Left lung (tissue), 4 donors: ENCODE measurements at regions not wholly inside any gene's neighbourhood (a gene's known extent, or its start where the extent isn't known, plus 50 kb on each side); places are given as distances from the start of the nearest gene placed in this dataset.
A peak's percentile ranks its signal among the peaks of the same experiment; 100 is the strongest.

Experiments used
- ATAC-seq: fragments of 200-7000 bp; cut with Tn5 transposase; one replicate; pipeline ENCODE4 v1.9.1; 2020; ENCODE audit warnings: moderate library complexity
- DNase-seq, 4 donors: peaks; one replicate each; pipeline ENCODE4 v3.0.0-alpha.2; 2013 to 2020
- H3K27ac ChIP-seq, 2 donors: fragments of 200-600 bp; sonication (generic) in 1 of 2; one replicate each; pipeline versions ENCODE4 v1.5.0 to v1.8.0; 2020 to 2021
- H3K27me3 ChIP-seq, 2 donors: fragments of 200-600 bp; sonication (generic) in 1 of 2; one replicate each; pipeline versions ENCODE4 v1.5.0 to v1.8.0; 2020 to 2021
- H3K36me3 ChIP-seq, 2 donors: fragments of 200-600 bp; sonication (generic) in 1 of 2; one replicate each; pipeline versions ENCODE4 v1.5.0 to v1.8.0; 2020 to 2021
- H3K4me1 ChIP-seq, 2 donors: fragments of 200-600 bp; one replicate each; pipeline ENCODE4 v1.8.0; 2021
- H3K4me3 ChIP-seq, 2 donors: fragments of 200-600 bp; sonication (generic) in 1 of 2; one replicate each; pipeline versions ENCODE4 v1.5.0 to v1.8.0; 2020 to 2021; ENCODE audit warnings: mild to moderate bottlenecking in 1 of 2
- H3K9me3 ChIP-seq, 2 donors: fragments of 200-600 bp; sonication (generic) in 1 of 2; one replicate each; pipeline versions ENCODE4 v1.5.0 to v1.8.0; 2020 to 2021
- intact Hi-C, 2 donors: fragments of 100-400 bp; cut with DNase I; formaldehyde crosslinking; loops; one replicate each; pipeline versions ENCODE4 v1.11.2 to v1.14.2; 2022
- TF ChIP-seq, protein P1 (sequence below), 2 donors: fragments of 200-600 bp; sonication (generic) in 1 of 2; IDR thresholded peaks; one replicate each; pipeline versions ENCODE4 v1.5.0 to v1.8.0; 2021; ENCODE audit warnings: antibody characterized with exemption in 2 of 2
- donor health status: DM: no; HTN: yes; CAD: no.
- donor health status: DM: no; HTN: no; CAD: no.

DNA sequence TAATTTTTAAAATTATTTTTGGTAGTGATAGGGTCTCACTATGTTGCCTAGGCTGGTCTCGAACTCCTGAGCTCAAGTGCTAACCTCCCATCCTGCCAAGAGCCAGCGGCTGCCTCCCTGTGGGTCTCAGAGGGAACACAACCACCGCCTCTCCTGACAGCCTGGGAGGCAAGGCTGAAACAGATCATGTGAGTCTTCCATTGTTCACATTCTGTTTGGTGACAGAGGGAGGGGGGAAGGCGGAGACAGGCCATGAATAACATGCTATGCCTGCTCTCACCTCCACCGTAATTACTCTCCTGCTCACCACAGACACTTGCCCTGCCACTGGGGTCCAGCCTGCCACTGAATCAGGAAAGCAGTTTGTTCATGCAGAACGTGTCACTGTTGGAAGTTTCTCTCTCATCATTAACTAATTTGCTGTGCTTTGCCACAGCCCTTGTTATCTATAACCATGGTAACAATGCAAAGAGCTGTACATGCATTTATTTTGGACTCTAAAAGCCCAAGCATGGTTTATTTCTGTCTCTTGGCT lies 78.4 kb upstream of the RASGRF1 start:
- DNase-seq: peak in 1 of 4 donors; percentile 35
- H3K9me3 ChIP-seq: no peaks in the 10 kb centered on the region

GRCh38 chr15:79167776-79168175 lies 77.2 kb upstream of the RASGRF1 start:
- no peak overlapping the region for H3K4me3 ChIP-seq
- no peak for ATAC-seq
- H3K36me3 ChIP-seq: no peaks in the 10 kb centered on the region
- H3K4me1 ChIP-seq: no peaks in the 10 kb centered on the region
- H3K9me3 ChIP-seq: no peaks in the 10 kb centered on the region
- no peak for DNase-seq
- no peak overlapping the region for H3K27ac ChIP-seq
- TF ChIP-seq, protein P1, sequence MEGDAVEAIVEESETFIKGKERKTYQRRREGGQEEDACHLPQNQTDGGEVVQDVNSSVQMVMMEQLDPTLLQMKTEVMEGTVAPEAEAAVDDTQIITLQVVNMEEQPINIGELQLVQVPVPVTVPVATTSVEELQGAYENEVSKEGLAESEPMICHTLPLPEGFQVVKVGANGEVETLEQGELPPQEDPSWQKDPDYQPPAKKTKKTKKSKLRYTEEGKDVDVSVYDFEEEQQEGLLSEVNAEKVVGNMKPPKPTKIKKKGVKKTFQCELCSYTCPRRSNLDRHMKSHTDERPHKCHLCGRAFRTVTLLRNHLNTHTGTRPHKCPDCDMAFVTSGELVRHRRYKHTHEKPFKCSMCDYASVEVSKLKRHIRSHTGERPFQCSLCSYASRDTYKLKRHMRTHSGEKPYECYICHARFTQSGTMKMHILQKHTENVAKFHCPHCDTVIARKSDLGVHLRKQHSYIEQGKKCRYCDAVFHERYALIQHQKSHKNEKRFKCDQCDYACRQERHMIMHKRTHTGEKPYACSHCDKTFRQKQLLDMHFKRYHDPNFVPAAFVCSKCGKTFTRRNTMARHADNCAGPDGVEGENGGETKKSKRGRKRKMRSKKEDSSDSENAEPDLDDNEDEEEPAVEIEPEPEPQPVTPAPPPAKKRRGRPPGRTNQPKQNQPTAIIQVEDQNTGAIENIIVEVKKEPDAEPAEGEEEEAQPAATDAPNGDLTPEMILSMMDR (IDR thresholded peaks at IDR 0.05): no peak
- peaks cover 0 to 43% of the 10 kb centered on the region in 2 donors for H3K27me3 ChIP-seq
- intact Hi-C loops: no loop called here

More for the DNA sequence above, 78.4 kb upstream of the RASGRF1 start:
- no peaks in the 10 kb centered on the region for H3K4me1 ChIP-seq
- TF ChIP-seq, protein P1 (IDR thresholded peaks at IDR 0.05): no peak
- H3K36me3 ChIP-seq: no peaks in the 10 kb centered on the region
- no peak overlapping the region for H3K4me3 ChIP-seq
- H3K27ac ChIP-seq: no peak overlapping the region
- peaks cover 0 to 49% of the 10 kb centered on the region in 2 donors for H3K27me3 ChIP-seq
- peak; percentile 53 for ATAC-seq
- intact Hi-C loops: no loop called here

- DNase-seq (no peak), ATAC-seq (no peak)
- no peak overlapping the region for H3K27ac ChIP-seq
- H3K4me1 ChIP-seq: no peaks in the 10 kb centered on the region
- H3K36me3 ChIP-seq: no peaks in the 10 kb centered on the region
- peaks cover 0 to 33% of the 10 kb centered on the region in 2 donors for H3K27me3 ChIP-seq
- H3K4me3 ChIP-seq: no peak overlapping the region
- intact Hi-C loops: no loop called here
- TF ChIP-seq, protein P1 (IDR thresholded peaks at IDR 0.05): no peak
- H3K9me3 ChIP-seq: no peaks in the 10 kb centered on the region
Observed at GRCh38 chr15:79166311-79166955, 75.9 kb upstream of the RASGRF1 start.

GRCh38 chr15:79164465-79164864 lies 73.9 kb upstream of the RASGRF1 start:
- no peak for ATAC-seq
- Histone ChIP-seq H3K9me3 (no peaks in the 10 kb centered on the region), H3K27ac (no peak overlapping the region), H3K4me3 (no peak overlapping the region), H3K36me3 (no peaks in the 10 kb centered on the region), H3K27me3 (peaks cover 0 to 18% of the 10 kb centered on the region in 2 donors), H3K4me1 (no peaks in the 10 kb centered on the region)
- TF ChIP-seq, protein P1 (IDR thresholded peaks at IDR 0.05): no peak
- no peak for DNase-seq
- intact Hi-C loops: no loop called here

- intact Hi-C loops: no loop called here
- no peak for ATAC-seq
Observed at GRCh38 chr15:79164043-79164442, 73.5 kb upstream of the RASGRF1 start.

More at GRCh38 chr15:79164043-79164442, 73.5 kb upstream of the RASGRF1 start:
- Histone ChIP-seq H3K36me3 (no peaks in the 10 kb centered on the region), H3K27me3 (peaks cover 0 to 14% of the 10 kb centered on the region in 2 donors), H3K4me3 (no peak overlapping the region), H3K27ac (no peak overlapping the region), H3K9me3 (no peaks in the 10 kb centered on the region), H3K4me1 (no peaks in the 10 kb centered on the region)
- TF ChIP-seq, protein P1 (IDR thresholded peaks at IDR 0.05): no peak
- DNase-seq: no peak
